ENCODE measurements at regions not wholly inside any gene's neighbourhood (a gene's known extent, or its start where the extent isn't known, plus 50 kb on each side); places are given as distances from the start of the nearest gene placed in this dataset.

DNA sequence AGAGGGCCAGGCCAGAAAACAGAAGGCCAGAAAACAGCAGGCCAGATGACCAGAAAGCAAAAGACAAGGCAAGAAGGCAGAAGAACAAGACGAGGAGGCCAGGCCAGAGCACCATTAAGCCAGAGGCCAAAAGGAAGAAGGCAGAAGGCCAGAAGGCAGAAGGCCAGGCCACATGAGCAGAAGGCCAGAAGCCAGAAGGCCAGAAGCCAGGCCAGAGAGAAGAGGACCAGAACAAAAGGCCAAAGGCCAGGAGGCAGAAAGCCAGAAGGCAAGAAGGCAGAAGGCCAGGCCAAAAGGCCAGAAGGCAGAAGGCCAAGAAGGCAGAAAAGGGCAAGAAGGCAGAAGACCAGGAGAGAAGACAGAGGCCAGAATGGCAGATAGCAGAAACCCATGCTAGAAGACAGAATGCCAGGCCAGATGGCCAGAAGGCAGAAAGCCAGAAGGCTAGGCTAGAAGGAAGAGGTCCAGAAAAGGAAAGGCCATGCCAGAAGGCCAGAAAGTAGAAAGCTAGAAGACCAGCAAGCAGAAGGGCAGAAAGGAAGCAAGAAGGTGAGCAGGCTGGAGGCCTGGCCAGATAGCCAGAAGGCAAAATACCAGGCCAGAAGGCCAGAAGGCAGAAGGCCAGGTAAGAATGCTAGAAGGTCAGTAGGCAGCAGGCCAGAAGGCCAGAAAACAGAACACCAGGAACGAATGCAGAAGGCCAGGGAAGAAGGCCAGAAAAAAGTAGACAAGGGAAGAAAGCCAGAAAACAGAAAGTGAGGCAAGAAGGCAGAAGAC is 187.6 kb downstream of the TUBA3C start:
- TF ChIP-seq NFRKB (IDR thresholded peaks at IDR 0.05) (no peak), BHLHE40 (IDR thresholded peaks at IDR 0.05; ENCODE audit: borderline replicate concordance) (no peak), FOXK2 (IDR thresholded peaks at IDR 0.05) (no peak), FOXM1 (IDR thresholded peaks at IDR 0.05; ENCODE audit: borderline replicate concordance) (no peak), HDGF (IDR thresholded peaks at IDR 0.05; ENCODE audit: borderline replicate concordance) (no peak), CTBP1 (IDR thresholded peaks at IDR 0.05; ENCODE audit: borderline replicate concordance) (no peak), ZNF384 (IDR thresholded peaks at IDR 0.05) (no peak), FOXA1 (IDR thresholded peaks at IDR 0.05) (no peak), L3MBTL2 (conservative IDR thresholded peaks at IDR 0.05) (no peak), LEF1 (IDR thresholded peaks at IDR 0.05; ENCODE audit: borderline replicate concordance) (no peak), ARNT (IDR thresholded peaks at IDR 0.05) (no peak), SP1 (IDR thresholded peaks at IDR 0.05) (no peak)
- TF ChIP-seq, protein P1, sequence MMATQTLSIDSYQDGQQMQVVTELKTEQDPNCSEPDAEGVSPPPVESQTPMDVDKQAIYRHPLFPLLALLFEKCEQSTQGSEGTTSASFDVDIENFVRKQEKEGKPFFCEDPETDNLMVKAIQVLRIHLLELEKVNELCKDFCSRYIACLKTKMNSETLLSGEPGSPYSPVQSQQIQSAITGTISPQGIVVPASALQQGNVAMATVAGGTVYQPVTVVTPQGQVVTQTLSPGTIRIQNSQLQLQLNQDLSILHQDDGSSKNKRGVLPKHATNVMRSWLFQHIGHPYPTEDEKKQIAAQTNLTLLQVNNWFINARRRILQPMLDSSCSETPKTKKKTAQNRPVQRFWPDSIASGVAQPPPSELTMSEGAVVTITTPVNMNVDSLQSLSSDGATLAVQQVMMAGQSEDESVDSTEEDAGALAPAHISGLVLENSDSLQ (IDR thresholded peaks at IDR 0.05): no peak
- POLR2A ChIA-PET: no interaction called here
- CTCF ChIA-PET: no interaction called here
- DNase-seq (ENCODE audit: extremely low spot score): no peak

DNA sequence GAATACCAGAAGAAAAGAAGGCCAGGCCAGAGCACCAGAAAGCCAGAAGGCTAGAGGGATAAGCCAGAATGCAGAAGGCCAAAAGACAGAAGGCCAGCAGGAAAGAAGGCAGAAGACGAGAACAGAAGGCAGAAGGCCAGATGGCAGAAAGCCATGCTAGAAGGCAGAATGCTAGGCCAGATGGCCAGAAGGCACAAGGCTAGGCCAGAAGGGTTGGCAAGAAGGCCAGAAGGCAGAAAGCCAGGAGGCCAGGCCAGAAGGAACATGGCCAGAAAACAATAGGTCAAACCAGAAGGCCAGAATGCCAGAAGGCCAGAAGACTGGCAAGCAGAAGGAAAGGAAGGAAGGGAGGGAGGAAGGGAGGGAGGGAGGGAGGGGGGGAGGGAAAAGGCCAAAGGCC is 188.8 kb downstream of the TUBA3C start:
- no peak for TF ChIP-seq ELF4 (IDR thresholded peaks at IDR 0.05)
- no peak for TF ChIP-seq BHLHE40 (IDR thresholded peaks at IDR 0.05; ENCODE audit: borderline replicate concordance)
- TF ChIP-seq CTBP1 (IDR thresholded peaks at IDR 0.05; ENCODE audit: borderline replicate concordance): no peak
- TF ChIP-seq LEF1 (IDR thresholded peaks at IDR 0.05; ENCODE audit: borderline replicate concordance): no peak
- TF ChIP-seq L3MBTL2 (conservative IDR thresholded peaks at IDR 0.05): no peak
- TF ChIP-seq, protein P1 (IDR thresholded peaks at IDR 0.05): no peak
- TF ChIP-seq SUZ12 (IDR thresholded peaks at IDR 0.05): no peak
- no peak for TF ChIP-seq FOXK2 (IDR thresholded peaks at IDR 0.05)
- no peak for TF ChIP-seq ARNT (IDR thresholded peaks at IDR 0.05)
- TF ChIP-seq SP1 (IDR thresholded peaks at IDR 0.05): no peak
- POLR2A ChIA-PET: no interaction called here
- DNase-seq (ENCODE audit: extremely low spot score): no peak
- CTCF ChIA-PET: no interaction called here

DNA sequence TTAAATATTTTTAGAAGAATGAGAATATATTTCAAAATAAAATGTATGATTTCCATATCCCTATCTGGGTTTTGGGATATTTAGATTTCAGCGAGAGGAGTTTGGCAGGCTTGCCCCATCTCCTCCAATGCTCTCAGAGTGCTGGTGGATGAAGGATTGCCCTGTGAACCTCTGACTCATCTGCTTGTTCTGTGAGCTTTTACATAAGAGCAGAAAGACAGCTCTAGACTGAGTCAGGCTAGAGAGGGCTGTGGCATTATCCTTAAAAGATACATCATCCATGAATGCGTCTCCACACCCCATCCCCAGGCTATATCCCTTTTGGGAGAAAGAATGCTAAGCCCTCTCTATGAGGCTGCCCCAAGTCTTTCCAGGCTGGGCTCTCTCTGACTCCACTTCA is 190.6 kb downstream of the TUBA3C start:
- CTCF ChIA-PET: no interaction called here
- no peak for DNase-seq (ENCODE audit: extremely low spot score)
- TF ChIP-seq FOXK2 (IDR thresholded peaks at IDR 0.05) (no peak), ARNT (IDR thresholded peaks at IDR 0.05) (no peak), HDGF (IDR thresholded peaks at IDR 0.05; ENCODE audit: borderline replicate concordance) (no peak), LEF1 (IDR thresholded peaks at IDR 0.05; ENCODE audit: borderline replicate concordance) (no peak), ELF4 (IDR thresholded peaks at IDR 0.05) (no peak), FOXA1 (IDR thresholded peaks at IDR 0.05) (no peak), NFRKB (IDR thresholded peaks at IDR 0.05) (no peak), TARDBP (IDR thresholded peaks at IDR 0.05) (no peak), FOXM1 (IDR thresholded peaks at IDR 0.05; ENCODE audit: borderline replicate concordance) (no peak), SP1 (IDR thresholded peaks at IDR 0.05) (no peak)
- TF ChIP-seq, protein P1 (IDR thresholded peaks at IDR 0.05): no peak
- POLR2A ChIA-PET: no interaction called here

DNA sequence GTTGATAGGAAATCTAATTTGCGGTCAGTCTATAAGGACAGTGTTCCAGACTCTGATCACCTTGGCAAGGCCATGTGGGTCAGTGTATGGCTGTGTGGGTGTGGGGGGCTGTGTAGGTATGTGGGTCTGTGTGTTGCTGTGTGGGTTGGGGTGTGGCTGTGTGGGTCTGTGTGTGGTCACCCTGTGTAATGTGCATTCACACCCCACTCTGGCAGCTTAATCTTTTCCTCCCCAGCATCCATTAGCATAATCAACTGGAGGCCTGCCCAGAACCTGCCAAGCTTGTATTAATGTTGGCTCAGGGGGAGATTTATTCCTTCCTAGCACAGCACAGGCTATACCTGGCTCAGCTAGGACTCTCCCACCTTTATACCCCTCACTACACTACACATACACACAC is 203.2 kb downstream of the TUBA3C start:
- POLR2A ChIA-PET: no interaction called here
- no peak for DNase-seq (ENCODE audit: extremely low spot score)
- TF ChIP-seq SP1 (IDR thresholded peaks at IDR 0.05): no peak
- TF ChIP-seq FOXA1 (IDR thresholded peaks at IDR 0.05): no peak
- TF ChIP-seq ELF4 (IDR thresholded peaks at IDR 0.05): no peak
- no peak for TF ChIP-seq L3MBTL2 (conservative IDR thresholded peaks at IDR 0.05)
- TF ChIP-seq CTBP1 (IDR thresholded peaks at IDR 0.05; ENCODE audit: borderline replicate concordance): no peak
- no peak for TF ChIP-seq FOXK2 (IDR thresholded peaks at IDR 0.05)
- no peak for TF ChIP-seq LEF1 (IDR thresholded peaks at IDR 0.05; ENCODE audit: borderline replicate concordance)
- no peak for TF ChIP-seq HDGF (IDR thresholded peaks at IDR 0.05; ENCODE audit: borderline replicate concordance)
- no peak for TF ChIP-seq TARDBP (IDR thresholded peaks at IDR 0.05)
- no peak for TF ChIP-seq SUZ12 (IDR thresholded peaks at IDR 0.05)
- no peak for TF ChIP-seq ZNF384 (IDR thresholded peaks at IDR 0.05)
- no peak for TF ChIP-seq NFRKB (IDR thresholded peaks at IDR 0.05)
- TF ChIP-seq ARNT (IDR thresholded peaks at IDR 0.05): no peak
- no peak for TF ChIP-seq BHLHE40 (IDR thresholded peaks at IDR 0.05; ENCODE audit: borderline replicate concordance)
- TF ChIP-seq FOXM1 (IDR thresholded peaks at IDR 0.05; ENCODE audit: borderline replicate concordance): no peak
- TF ChIP-seq, protein P1 (IDR thresholded peaks at IDR 0.05): no peak
- CTCF ChIA-PET: no interaction called here

DNA sequence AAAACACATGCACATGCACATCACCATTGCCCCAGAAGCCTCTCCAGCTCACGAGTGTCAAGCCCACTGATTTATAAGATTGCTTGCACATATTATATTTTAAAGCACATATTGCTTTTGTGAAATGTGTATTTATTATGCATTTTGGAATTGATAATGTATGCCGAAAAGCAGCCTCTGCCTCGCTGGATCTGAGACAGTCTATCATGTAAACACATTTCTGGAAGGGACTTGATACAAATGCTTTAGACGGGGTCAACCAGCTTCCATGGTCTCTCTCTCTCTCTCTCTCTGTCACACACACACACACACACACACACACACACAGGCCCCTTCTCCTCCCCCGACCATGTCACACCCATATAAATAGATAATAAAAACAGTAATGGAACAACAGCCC is 203.8 kb downstream of the TUBA3C start:
- POLR2A ChIA-PET: no interaction called here
- CTCF ChIA-PET: no interaction called here
- TF ChIP-seq L3MBTL2 (conservative IDR thresholded peaks at IDR 0.05) (no peak), NFRKB (IDR thresholded peaks at IDR 0.05) (no peak), SUZ12 (IDR thresholded peaks at IDR 0.05) (no peak), ARNT (IDR thresholded peaks at IDR 0.05) (no peak), ELF4 (IDR thresholded peaks at IDR 0.05) (no peak)
- DNase-seq (ENCODE audit: extremely low spot score): no peak

All from HEK293T (cell line).